ENCODE measurements at regions not wholly inside any gene's neighbourhood (a gene's known extent, or its start where the extent isn't known, plus 50 kb on each side); places are given as distances from the start of the nearest gene placed in this dataset.
"Not testable (repeated sequence)": the region's sequence is repeated elsewhere in the genome, so short reads cannot be mapped to it uniquely, and the experiment has no call there.

DNA sequence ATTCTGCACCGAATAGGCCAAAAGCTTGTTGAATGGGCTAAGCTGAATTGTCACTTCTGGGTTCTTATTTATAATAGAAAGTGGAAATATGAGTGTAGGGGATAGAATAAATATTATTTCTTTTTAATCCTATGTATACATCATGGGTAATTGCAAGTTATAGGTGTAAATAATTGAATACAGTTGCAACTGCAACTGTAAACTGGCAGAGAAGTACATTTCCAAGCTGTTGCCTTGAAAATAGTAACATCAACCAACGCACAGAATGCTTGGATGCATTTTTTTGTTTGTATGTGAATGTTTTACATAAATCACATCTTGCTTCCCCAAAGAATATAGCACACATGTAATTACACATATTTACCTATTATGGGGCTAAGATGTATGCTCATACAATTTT lies 234.1 kb downstream of the NNT start:
- Histone ChIP-seq H3K4me3 (ENCODE audit: low read depth, low read length) (no peak overlapping the region), H3K36me3 (ENCODE audit: control insufficient read depth, insufficient read depth, low read length) (no peaks in the 10 kb centered on the region), H3K27me3 (ENCODE audit: control insufficient read depth, insufficient read depth, low read length) (no peaks in the 10 kb centered on the region)
- FAIRE-seq (no peak), DNase-seq (ENCODE audit: low read depth) (no peak)
- TF ChIP-seq, protein P1, sequence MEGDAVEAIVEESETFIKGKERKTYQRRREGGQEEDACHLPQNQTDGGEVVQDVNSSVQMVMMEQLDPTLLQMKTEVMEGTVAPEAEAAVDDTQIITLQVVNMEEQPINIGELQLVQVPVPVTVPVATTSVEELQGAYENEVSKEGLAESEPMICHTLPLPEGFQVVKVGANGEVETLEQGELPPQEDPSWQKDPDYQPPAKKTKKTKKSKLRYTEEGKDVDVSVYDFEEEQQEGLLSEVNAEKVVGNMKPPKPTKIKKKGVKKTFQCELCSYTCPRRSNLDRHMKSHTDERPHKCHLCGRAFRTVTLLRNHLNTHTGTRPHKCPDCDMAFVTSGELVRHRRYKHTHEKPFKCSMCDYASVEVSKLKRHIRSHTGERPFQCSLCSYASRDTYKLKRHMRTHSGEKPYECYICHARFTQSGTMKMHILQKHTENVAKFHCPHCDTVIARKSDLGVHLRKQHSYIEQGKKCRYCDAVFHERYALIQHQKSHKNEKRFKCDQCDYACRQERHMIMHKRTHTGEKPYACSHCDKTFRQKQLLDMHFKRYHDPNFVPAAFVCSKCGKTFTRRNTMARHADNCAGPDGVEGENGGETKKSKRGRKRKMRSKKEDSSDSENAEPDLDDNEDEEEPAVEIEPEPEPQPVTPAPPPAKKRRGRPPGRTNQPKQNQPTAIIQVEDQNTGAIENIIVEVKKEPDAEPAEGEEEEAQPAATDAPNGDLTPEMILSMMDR (IDR thresholded peaks at IDR 0.05; ENCODE audit: insufficient read depth, low read length, severe bottlenecking), result no peak

DNA sequence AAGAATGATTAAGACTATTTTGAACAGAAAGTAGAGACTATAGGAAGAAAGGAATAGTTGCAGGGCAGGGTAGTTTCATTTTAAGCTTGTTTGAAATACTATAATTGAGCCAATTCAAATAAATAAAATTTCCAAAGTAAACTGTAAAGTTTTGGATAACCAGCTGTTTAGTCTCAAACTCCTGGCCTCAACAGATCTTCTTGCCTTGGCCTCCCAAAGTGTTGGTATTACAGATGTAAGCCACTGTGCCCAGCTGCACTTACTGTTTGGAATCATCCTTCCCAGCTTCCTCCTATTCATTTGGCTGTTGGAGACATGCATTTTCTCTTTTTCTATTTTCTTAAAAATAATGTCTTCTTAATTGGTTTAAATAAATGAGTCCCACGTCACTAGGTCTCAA lies 231.0 kb downstream of the NNT start:
- FAIRE-seq, result no peak
- H3K4me3 ChIP-seq (ENCODE audit: low read depth, low read length), result no peak overlapping the region
- no peak for DNase-seq (ENCODE audit: low read depth)
- H3K27me3 ChIP-seq (ENCODE audit: control insufficient read depth, insufficient read depth, low read length), result no peaks in the 10 kb centered on the region
- H3K36me3 ChIP-seq (ENCODE audit: control insufficient read depth, insufficient read depth, low read length), result no peaks in the 10 kb centered on the region
- TF ChIP-seq, protein P1 (IDR thresholded peaks at IDR 0.05; ENCODE audit: insufficient read depth, low read length, severe bottlenecking), result no peak

DNA sequence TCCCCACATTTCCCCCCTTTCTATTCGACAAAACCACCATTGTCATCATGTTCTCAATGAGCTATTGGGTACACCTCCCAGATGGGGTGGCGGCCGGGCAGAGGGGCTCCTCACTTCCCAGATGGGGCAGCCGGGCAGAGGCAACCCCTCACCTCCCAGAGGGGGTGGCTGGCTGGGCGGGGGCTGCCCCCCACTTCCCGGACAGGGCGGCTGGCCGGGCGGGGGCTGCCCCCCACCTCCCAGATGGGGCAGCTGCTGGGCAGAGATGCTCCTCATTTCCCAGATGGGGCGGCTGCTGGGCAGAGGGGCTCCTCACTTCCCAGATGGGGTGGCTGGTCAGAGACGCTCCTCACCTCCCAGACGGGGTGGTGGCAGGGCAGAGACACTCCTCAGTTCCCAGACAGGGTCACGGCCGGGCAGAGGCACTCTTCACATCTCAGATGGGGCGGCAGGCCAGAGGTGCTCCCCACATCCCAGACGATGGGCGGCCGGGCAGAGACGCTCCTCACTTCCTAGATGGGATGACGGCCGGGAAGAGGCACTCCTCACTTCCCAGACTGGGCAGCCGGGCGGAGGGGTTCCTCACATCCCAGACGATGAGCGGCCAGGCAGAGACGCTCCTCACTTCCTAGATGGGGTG lies 221.5 kb downstream of the NNT start:
- H3K27me3 ChIP-seq (ENCODE audit: control insufficient read depth, insufficient read depth, low read length); DNase-seq (ENCODE audit: low read depth); H3K4me3 ChIP-seq (ENCODE audit: low read depth, low read length); FAIRE-seq; H3K36me3 ChIP-seq (ENCODE audit: control insufficient read depth, insufficient read depth, low read length): not testable (repeated sequence)

DNA sequence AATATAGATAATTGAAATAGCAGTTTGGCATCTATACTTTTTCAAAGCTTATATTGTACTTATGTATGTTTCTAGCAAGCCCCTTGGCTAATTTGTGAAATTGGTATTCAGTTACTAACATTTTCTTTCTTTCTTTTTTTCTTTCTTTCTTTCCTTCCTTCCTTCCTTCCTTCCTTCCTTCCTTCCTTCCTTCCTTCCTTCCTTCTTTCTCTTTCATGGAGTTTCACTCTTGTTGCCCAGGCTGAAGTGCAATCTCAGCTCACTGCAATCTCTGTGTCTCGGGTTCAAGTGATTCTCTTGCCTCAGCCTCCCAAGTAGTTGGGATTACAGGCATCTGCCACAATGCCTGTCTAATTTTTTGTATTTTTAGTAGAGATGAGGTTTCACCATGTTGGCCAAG lies 215.4 kb downstream of the NNT start:
- DNase-seq (ENCODE audit: low read depth); FAIRE-seq; H3K36me3 ChIP-seq (ENCODE audit: control insufficient read depth, insufficient read depth, low read length); H3K27me3 ChIP-seq (ENCODE audit: control insufficient read depth, insufficient read depth, low read length); H3K4me3 ChIP-seq (ENCODE audit: low read depth, low read length): not testable (repeated sequence)

DNA sequence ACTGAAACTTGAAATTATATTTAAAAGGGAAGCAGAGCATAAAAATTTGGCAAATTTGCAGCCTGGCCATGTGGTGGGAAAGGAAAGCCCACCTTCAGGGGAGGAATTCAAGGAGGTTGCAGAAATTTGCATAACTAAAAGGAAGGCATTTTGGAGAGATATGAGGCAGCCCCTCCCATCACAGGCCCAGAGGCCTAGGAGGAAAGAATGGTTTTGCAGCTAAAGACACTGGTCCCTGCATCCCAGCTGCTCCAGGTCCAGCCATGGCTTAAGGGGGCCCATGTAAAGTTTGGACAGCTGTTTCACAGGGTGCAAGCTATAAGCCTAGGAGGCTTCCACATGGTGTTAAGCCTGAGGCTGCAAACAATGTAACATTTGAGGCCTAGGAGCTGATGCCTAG lies 212.5 kb downstream of the NNT start:
- no peaks in the 10 kb centered on the region for H3K36me3 ChIP-seq (ENCODE audit: control insufficient read depth, insufficient read depth, low read length)
- FAIRE-seq, result no peak
- no peak overlapping the region for H3K4me3 ChIP-seq (ENCODE audit: low read depth, low read length)
- DNase-seq (ENCODE audit: low read depth), result no peak
- TF ChIP-seq, protein P1 (IDR thresholded peaks at IDR 0.05; ENCODE audit: insufficient read depth, low read length, severe bottlenecking), result no peak
- no peaks in the 10 kb centered on the region for H3K27me3 ChIP-seq (ENCODE audit: control insufficient read depth, insufficient read depth, low read length)

DNA sequence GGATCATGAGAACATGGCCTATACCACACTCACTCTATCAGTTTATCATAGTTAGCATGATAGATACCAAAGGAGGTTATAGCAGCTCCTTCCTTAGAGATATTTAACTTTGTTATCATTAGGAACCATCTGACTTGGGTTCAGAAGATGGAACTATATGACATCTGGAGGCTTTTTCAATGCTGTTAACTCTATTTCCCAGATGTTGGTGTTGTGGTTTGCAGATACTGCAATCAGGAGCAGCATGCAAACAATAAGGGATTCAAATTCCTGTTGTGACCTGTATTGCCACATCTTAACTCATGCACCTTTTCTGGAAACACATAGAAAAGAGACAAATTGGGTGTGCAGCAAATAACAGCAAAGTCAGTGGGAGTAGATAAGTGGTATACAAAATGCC lies 201.7 kb downstream of the NNT start:
- FAIRE-seq, result no peak
- no peaks in the 10 kb centered on the region for H3K36me3 ChIP-seq (ENCODE audit: control insufficient read depth, insufficient read depth, low read length)
- DNase-seq (ENCODE audit: low read depth), result no peak
- H3K27me3 ChIP-seq (ENCODE audit: control insufficient read depth, insufficient read depth, low read length), result no peaks in the 10 kb centered on the region
- H3K4me3 ChIP-seq (ENCODE audit: low read depth, low read length), result no peak overlapping the region
- TF ChIP-seq, protein P1 (IDR thresholded peaks at IDR 0.05; ENCODE audit: insufficient read depth, low read length, severe bottlenecking), result no peak

DNA sequence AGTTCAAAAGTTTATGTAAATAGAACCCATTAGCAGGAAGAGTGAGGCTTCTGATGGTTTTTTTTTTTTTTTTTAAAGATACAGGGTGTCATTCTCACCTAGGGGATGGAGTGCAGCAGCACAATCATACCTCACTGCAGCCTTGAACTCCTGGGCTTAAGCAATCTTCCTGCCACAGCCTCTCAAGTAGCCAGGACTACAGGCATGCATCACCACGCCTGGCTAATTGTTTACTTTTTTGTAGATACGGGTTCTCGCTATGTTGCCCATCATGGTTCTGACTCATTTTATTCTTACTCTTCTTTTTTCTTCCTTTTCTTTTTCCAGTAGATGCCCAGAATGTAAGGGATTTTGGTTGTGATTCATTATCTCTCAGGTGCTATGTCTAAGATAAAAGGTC lies 201.1 kb downstream of the NNT start:
- H3K4me3 ChIP-seq (ENCODE audit: low read depth, low read length), result no peak overlapping the region
- no peak for DNase-seq (ENCODE audit: low read depth)
- H3K36me3 ChIP-seq (ENCODE audit: control insufficient read depth, insufficient read depth, low read length), result no peaks in the 10 kb centered on the region
- FAIRE-seq, result no peak
- no peaks in the 10 kb centered on the region for H3K27me3 ChIP-seq (ENCODE audit: control insufficient read depth, insufficient read depth, low read length)
- TF ChIP-seq, protein P1 (IDR thresholded peaks at IDR 0.05; ENCODE audit: insufficient read depth, low read length, severe bottlenecking), result no peak
